NOMO-1 treated with dmso at 0.1 percent for 144 hours (cell line): ENCODE measurements at regions not wholly inside any gene's neighbourhood (a gene's known extent, or its start where the extent isn't known, plus 50 kb on each side); places are given as distances from the start of the nearest gene placed in this dataset.

Experiments
- DNase-seq: peaks from one replicate; lab custom pipeline; 2025; ENCODE audit not compliant: unreplicated experiment; lab: John Stamatoyannopoulos, UW

- peak; percentile 11 for DNase-seq
Observed at GRCh38 chr2:128734521-128735295, 416.0 kb upstream of the HS6ST1 start.

GRCh38 chr2:128735296-128735960 lies 416.8 kb upstream of the HS6ST1 start:
- DNase-seq, result no peak

GRCh38 chr2:128736046-128736688 lies 417.5 kb upstream of the HS6ST1 start:
- no peak for DNase-seq

- no peak for DNase-seq
Observed at GRCh38 chr2:128736689-128737545, 418.2 kb upstream of the HS6ST1 start.

GRCh38 chr2:128737546-128737826 lies 418.8 kb upstream of the HS6ST1 start:
- DNase-seq, result no peak

GRCh38 chr2:128738446-128739110 lies 419.9 kb upstream of the HS6ST1 start:
- DNase-seq, result no peak

- no peak for DNase-seq
Observed at GRCh38 chr2:128742467-128742866, 423.8 kb upstream of the HS6ST1 start.

- DNase-seq, result no peak
Observed at GRCh38 chr2:128745946-128746345, 427.3 kb upstream of the HS6ST1 start.

GRCh38 chr2:128746356-128746755 lies 427.7 kb upstream of the HS6ST1 start:
- DNase-seq, result peak; percentile 26

- DNase-seq, result no peak
Observed at GRCh38 chr2:128748336-128748735, 429.7 kb upstream of the HS6ST1 start.

- DNase-seq, result no peak
Observed at GRCh38 chr2:128748835-128749605, 430.4 kb upstream of the HS6ST1 start.

- DNase-seq, result no peak
Observed at GRCh38 chr2:128750328-128751165, 431.9 kb upstream of the HS6ST1 start.

GRCh38 chr2:128751746-128752145 lies 433.1 kb upstream of the HS6ST1 start:
- no peak for DNase-seq

GRCh38 chr2:128752691-128753263 lies 434.1 kb upstream of the HS6ST1 start:
- no peak for DNase-seq

GRCh38 chr2:128753321-128753720 lies 434.7 kb upstream of the HS6ST1 start:
- DNase-seq, result no peak

- no peak for DNase-seq
Observed at GRCh38 chr2:128753800-128754199, 435.1 kb upstream of the HS6ST1 start.

GRCh38 chr2:128754246-128754724 lies 435.6 kb upstream of the HS6ST1 start:
- peak; percentile 80 for DNase-seq

GRCh38 chr2:128755695-128756364 lies 437.2 kb upstream of the HS6ST1 start:
- DNase-seq, result no peak
